ENCODE measurements at regions not wholly inside any gene's neighbourhood (a gene's known extent, or its start where the extent isn't known, plus 50 kb on each side); places are given as distances from the start of the nearest gene placed in this dataset.
"Not testable (repeated sequence)": the region's sequence is repeated elsewhere in the genome, so short reads cannot be mapped to it uniquely, and the experiment has no call there.

GRCh38 chr1:41983451-41983850 is 64.7 kb upstream of the HIVEP3 start:
- no peak for DNase-seq (ENCODE audit: low read depth in 2 of 2)

GRCh38 chr1:41981796-41982195 is 63.1 kb upstream of the HIVEP3 start:
- no peak for DNase-seq (ENCODE audit: low read depth in 2 of 2)

DNA sequence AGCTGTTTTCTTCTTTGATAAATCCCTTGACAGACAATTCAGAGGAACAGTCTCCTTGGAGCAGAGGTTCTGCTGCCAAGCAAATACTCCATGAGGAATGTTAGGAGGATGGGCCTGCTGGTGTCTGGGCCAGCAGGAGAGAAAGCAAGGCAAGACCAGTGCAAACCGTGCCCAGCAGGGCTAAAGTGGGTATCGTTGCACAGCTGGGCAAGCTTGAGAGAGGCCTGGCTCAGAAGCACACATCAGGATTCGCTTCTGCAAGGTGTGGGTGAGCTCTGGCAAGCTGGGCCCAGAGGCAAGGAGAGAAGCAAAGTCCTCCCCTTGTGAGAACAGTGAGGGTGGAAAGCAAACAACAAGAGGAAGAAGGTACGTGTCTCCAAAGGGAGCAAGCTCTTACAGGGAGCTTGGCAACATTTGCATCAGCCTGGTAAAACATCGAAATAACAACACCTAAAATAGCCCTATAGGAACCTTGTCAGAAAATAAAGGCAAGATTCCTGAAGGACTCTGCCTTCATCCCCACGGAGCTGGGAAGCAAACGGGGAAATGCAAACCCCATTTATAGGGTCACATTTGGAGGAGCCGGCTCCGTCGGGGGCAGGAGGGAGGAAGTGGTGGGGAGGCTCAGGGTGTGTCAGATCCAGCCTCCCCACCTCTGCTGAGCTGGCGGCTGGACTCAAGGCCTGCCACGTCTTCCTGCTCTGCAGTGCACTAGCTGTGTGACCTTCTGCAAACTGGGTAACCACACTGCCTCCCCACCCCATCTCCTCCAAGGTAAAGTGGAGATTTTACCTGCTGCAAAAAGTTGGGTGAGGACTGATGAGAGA is 62.3 kb upstream of the HIVEP3 start:
- DNase-seq (ENCODE audit: low read depth in 2 of 2): no peak

DNA sequence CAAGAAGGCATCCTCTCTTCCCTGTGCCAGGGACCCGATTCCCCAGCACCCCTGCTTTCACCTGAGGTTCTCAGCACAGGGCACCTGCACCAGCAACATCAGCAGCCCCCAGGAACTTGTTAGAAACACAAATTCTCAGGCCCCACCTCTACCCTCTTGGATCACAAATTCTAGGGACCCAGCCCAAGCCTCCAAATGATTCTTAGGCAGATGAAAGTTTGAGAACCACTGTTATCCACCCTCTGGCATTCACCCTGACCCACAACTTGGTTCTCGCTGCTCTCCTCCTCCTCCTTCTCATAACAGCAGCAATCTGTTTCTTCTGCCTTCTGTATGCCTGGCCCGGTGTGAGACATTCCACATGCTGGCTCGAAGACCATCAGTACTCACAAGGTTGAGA is 60.3 kb upstream of the HIVEP3 start:
- no peak for DNase-seq (ENCODE audit: low read depth in 2 of 2)

- DNase-seq (ENCODE audit: low read depth in 2 of 2): no peak
These were observed 58.6 kb upstream of the HIVEP3 start for GRCh38 chr1:41977326-41977725.

DNA sequence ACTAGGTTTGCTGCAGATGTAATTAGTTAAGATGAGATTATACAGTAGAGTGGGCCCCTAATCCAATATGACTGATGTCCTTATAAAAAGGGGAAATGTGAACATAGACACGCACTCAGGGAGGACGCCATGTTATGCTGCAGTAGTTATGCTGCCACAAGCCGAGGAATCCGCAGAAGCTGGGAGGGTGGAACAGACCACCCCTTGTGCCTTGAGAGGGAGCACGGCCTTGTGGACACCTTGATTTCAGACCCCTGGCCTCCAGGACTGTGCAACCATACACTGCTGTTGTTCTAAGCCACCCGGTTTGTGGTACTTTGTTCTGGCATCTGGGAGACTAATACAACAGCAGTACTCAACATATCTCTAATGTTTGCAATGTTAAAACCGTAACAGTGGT is 57.9 kb upstream of the HIVEP3 start:
- DNase-seq (ENCODE audit: low read depth in 2 of 2): no peak

DNA sequence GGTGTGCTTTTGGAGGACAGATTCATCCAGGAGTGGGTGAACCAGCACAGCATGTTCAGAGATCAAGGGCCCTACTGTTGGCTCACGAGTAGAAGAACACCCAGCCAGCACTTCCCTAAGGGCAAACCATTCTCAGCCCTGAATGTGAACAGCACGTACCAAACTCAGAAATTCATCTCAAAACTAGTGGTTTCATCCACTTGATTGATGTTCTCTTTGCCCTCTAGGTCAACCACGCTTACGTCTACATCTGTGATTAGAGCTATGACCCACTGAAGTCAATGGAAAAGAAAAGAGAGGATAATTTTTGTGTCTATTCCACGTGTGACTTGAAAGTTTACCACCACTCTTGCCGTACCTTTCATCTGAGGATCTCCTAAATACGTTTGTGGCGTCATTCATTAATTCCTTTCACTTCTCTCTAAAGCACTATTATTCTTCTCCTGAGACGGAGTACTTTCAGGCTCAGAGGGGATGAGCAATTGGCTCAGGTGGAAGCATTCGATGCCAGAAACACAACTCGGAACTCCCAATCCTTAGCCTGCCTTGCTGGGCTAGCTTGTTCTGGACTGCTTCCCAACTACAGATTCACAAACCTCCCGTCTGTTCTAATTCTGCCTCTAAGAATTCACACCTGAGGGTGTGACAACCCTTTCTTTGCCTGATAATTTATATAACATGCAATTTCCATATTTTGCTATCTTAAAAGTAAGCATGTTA is 57.3 kb upstream of the HIVEP3 start:
- no peak for DNase-seq (ENCODE audit: low read depth in 2 of 2)

- DNase-seq (ENCODE audit: low read depth in 2 of 2): no peak
These were observed 56.4 kb upstream of the HIVEP3 start for GRCh38 chr1:41975121-41975520.

- not testable (repeated sequence) for DNase-seq (ENCODE audit: low read depth in 2 of 2)
These were observed 49.8 kb upstream of the HIVEP3 start for GRCh38 chr1:41968557-41968956.
